ENCODE measurements at regions not wholly inside any gene's neighbourhood (a gene's known extent, or its start where the extent isn't known, plus 50 kb on each side); places are given as distances from the start of the nearest gene placed in this dataset. TPM values are rescaled to one million over a fixed set of nuclear protein-coding genes. Genes with fewer than 3 reads are reported as not detected.
A peak's percentile ranks its signal among the peaks of the same experiment; 100 is the strongest.

- Histone ChIP-seq H3K4me3 (ENCODE audit: insufficient read depth in 1 of 2, low read depth in 1 of 2, low read length in 2 of 2) (no peak overlapping the region), H3K9ac (ENCODE audit: low read length) (no peak overlapping the region), H3K14ac (ENCODE audit: low read length in 2 of 2) (no peak overlapping the region), H3K79me1 (replicated peaks; ENCODE audit: low read length, poor library complexity, severe bottlenecking) (no peaks in the 10 kb centered on the region), H3K18ac (ENCODE audit: low read depth in 1 of 2, low read length in 2 of 2) (no peak overlapping the region), H3K36me3 (ENCODE audit: control insufficient read depth in 1 of 2, insufficient read depth in 2 of 2, low read depth in 1 of 2, low read length in 2 of 2) (no peaks in the 10 kb centered on the region), H4K8ac (ENCODE audit: low read length) (no peak overlapping the region), H2AK5ac (ENCODE audit: low read length, severe bottlenecking) (no peak overlapping the region), H3K27ac (ENCODE audit: low read length, poor library complexity, severe bottlenecking) (peak overlapping the region; percentile 37), H2BK12ac (ENCODE audit: low read length in 2 of 2) (no peak overlapping the region), H2BK15ac (ENCODE audit: low read depth, poor library complexity, severe bottlenecking) (no peak overlapping the region), H4K91ac (ENCODE audit: low read length) (no peak overlapping the region), H3K4ac (ENCODE audit: low read depth in 1 of 2, low read length in 2 of 2) (no peak overlapping the region), H3K27me3 (ENCODE audit: control insufficient read depth in 1 of 2, insufficient read depth in 1 of 2, low read length in 2 of 2) (no peaks in the 10 kb centered on the region), H2AFZ (ENCODE audit: low read depth, low read length) (no peak overlapping the region), H3K4me1 (ENCODE audit: control insufficient read depth, insufficient read depth, low read depth, low read length) (peaks cover 2% of the 10 kb centered on the region), H3K9me3 (ENCODE audit: control insufficient read depth, low read length) (no peaks in the 10 kb centered on the region), H3K4me2 (ENCODE audit: low read length, poor library complexity, severe bottlenecking) (no peak overlapping the region), H2BK5ac (ENCODE audit: low read depth, low read length, poor library complexity, severe bottlenecking) (no peak overlapping the region), H3K23ac (ENCODE audit: low read length in 2 of 2) (no peak overlapping the region), H2BK120ac (ENCODE audit: low read depth, low read length) (no peak overlapping the region)
- WGBS: no CpG with 5 or more reads among the region's 1 CpG
- no peak for DNase-seq
These were observed 52.1 kb upstream of the TGFBR2 start for GRCh38 chr3:30554317-30554690.

GRCh38 chr3:30555968-30556367 lies 50.4 kb upstream of the TGFBR2 start:
- 74% methylated on average over 2 of the region's 2 CpGs for WGBS

More at GRCh38 chr3:30555968-30556367, 50.4 kb upstream of the TGFBR2 start:
- H3K79me1 ChIP-seq (replicated peaks; ENCODE audit: low read length, poor library complexity, severe bottlenecking): no peaks in the 10 kb centered on the region
- H3K27ac ChIP-seq (ENCODE audit: low read length, poor library complexity, severe bottlenecking): no peak overlapping the region
- no peak overlapping the region for H3K4ac ChIP-seq (ENCODE audit: low read depth in 1 of 2, low read length in 2 of 2)
- no peak overlapping the region for H3K4me2 ChIP-seq (ENCODE audit: low read length, poor library complexity, severe bottlenecking)
- H3K23ac ChIP-seq (ENCODE audit: low read length in 2 of 2): no peak overlapping the region
- H2AK5ac ChIP-seq (ENCODE audit: low read length, severe bottlenecking): no peak overlapping the region
- no peak overlapping the region for H2BK15ac ChIP-seq (ENCODE audit: low read depth, poor library complexity, severe bottlenecking)
- no peak for DNase-seq
- H4K8ac ChIP-seq (ENCODE audit: low read length): no peak overlapping the region
- no peak overlapping the region for H3K14ac ChIP-seq (ENCODE audit: low read length in 2 of 2)
- H4K91ac ChIP-seq (ENCODE audit: low read length): no peak overlapping the region
- H3K4me1 ChIP-seq (ENCODE audit: control insufficient read depth, insufficient read depth, low read depth, low read length): peaks cover 2% of the 10 kb centered on the region
- no peak overlapping the region for H2BK12ac ChIP-seq (ENCODE audit: low read length in 2 of 2)
- H3K36me3 ChIP-seq (ENCODE audit: control insufficient read depth in 1 of 2, insufficient read depth in 2 of 2, low read depth in 1 of 2, low read length in 2 of 2): no peaks in the 10 kb centered on the region
- no peak overlapping the region for H2BK120ac ChIP-seq (ENCODE audit: low read depth, low read length)
- H2BK5ac ChIP-seq (ENCODE audit: low read depth, low read length, poor library complexity, severe bottlenecking): no peak overlapping the region
- no peaks in the 10 kb centered on the region for H3K9me3 ChIP-seq (ENCODE audit: control insufficient read depth, low read length)
- H3K18ac ChIP-seq (ENCODE audit: low read depth in 1 of 2, low read length in 2 of 2): no peak overlapping the region
- no peaks in the 10 kb centered on the region for H3K27me3 ChIP-seq (ENCODE audit: control insufficient read depth in 1 of 2, insufficient read depth in 1 of 2, low read length in 2 of 2)
- no peak overlapping the region for H3K9ac ChIP-seq (ENCODE audit: low read length)
- H3K4me3 ChIP-seq (ENCODE audit: insufficient read depth in 1 of 2, low read depth in 1 of 2, low read length in 2 of 2): no peak overlapping the region
- H2AFZ ChIP-seq (ENCODE audit: low read depth, low read length): no peak overlapping the region

Small RNAs in the stretch of these regions (small RNA-seq; reads per million reads assigned to genes)
- gene RF01848 (ENCODE audit: low read depth): not detected
